ENCODE measurements at regions not wholly inside any gene's neighbourhood (a gene's known extent, or its start where the extent isn't known, plus 50 kb on each side); places are given as distances from the start of the nearest gene placed in this dataset.

- Histone ChIP-seq H3K9me3 (ENCODE audit: control insufficient read depth in 1 of 2, insufficient read depth in 1 of 2, low read depth in 1 of 2, low read length in 2 of 2) (no peaks in the 10 kb centered on the region), H2AFZ (ENCODE audit: low read depth, low read length, poor library complexity, severe bottlenecking) (no peak overlapping the region), H3K4me2 (ENCODE audit: low read length) (no peak overlapping the region), H3K4me3 (replicated peaks in 1 of 2; ENCODE audit: low read depth in 1 of 2, low read length in 2 of 2) (no peak overlapping the region), H3K79me2 (ENCODE audit: insufficient read depth, low read length) (no peaks in the 10 kb centered on the region), H3K27ac (ENCODE audit: low read depth, low read length) (no peak overlapping the region), H3K9ac (ENCODE audit: low read length) (no peak overlapping the region), H3K9me2 (ENCODE audit: insufficient read depth) (no peaks in the 10 kb centered on the region), H3K36me3 (ENCODE audit: control insufficient read depth in 1 of 2, insufficient read depth in 2 of 2, low read length in 2 of 2) (no peaks in the 10 kb centered on the region), H3K4me1 (ENCODE audit: control insufficient read depth in 1 of 2, insufficient read depth in 2 of 2, low read length in 2 of 2) (no peaks in the 10 kb centered on the region), H4K20me1 (ENCODE audit: insufficient read depth) (no peaks in the 10 kb centered on the region), H3K27me3 (ENCODE audit: insufficient read depth, low read length) (no peaks in the 10 kb centered on the region)
- BruUV-seq (replicated peaks) = no TSS peak
- ATAC-seq (no peak), DNase-seq (ENCODE audit: low read depth, low spot score) (no peak)
- ChIA-PET CTCF (no interaction called here), POLR2A (no interaction called here), RAD21 (ENCODE audit: low non-redundant PET in 1 of 2, low total read pairs in 2 of 2, uncharacterized antibody in 2 of 2, unreplicated experiment in 2 of 2) (no interaction called here)
- intact Hi-C loops (cut with micrococcal nuclease) = no loop called here
- TF ChIP-seq POLR2AphosphoS5 (IDR thresholded peaks at IDR 0.05; ENCODE audit: low read depth, low read length) = no peak
- no peak for TF ChIP-seq SP1 (IDR thresholded peaks at IDR 0.05; ENCODE audit: low read depth)
- no peak for TF ChIP-seq YY1 (IDR thresholded peaks at IDR 0.05; ENCODE audit: extremely low read depth, insufficient replicate concordance, low read depth, low read length)
- TF ChIP-seq POLR2A (IDR thresholded peaks at IDR 0.05; ENCODE audit: borderline replicate concordance, extremely low read depth, insufficient read depth, insufficient read length) = no peak
- TF ChIP-seq FOSL1 (IDR thresholded peaks at IDR 0.05; ENCODE audit: low read depth) = no peak
- no peak for TF ChIP-seq ZBTB33 (IDR thresholded peaks at IDR 0.05; ENCODE audit: extremely low read depth, insufficient replicate concordance, low read length)
- no peak for TF ChIP-seq ZNF274 (IDR thresholded peaks at IDR 0.05; ENCODE audit: low read depth, low read length)
- TF ChIP-seq MAX (IDR thresholded peaks at IDR 0.05) = no peak
- TF ChIP-seq SIN3A (IDR thresholded peaks at IDR 0.05; ENCODE audit: low read depth) = no peak
- no peak for TF ChIP-seq EZH2phosphoT487 (IDR thresholded peaks at IDR 0.05; ENCODE audit: borderline replicate concordance)
- no peak for TF ChIP-seq TCF7L2 (IDR thresholded peaks at IDR 0.05; ENCODE audit: borderline replicate concordance, extremely low read depth, insufficient read depth, insufficient read length)
- no peak for TF ChIP-seq ZFX (IDR thresholded peaks at IDR 0.05)
- no peak for TF ChIP-seq SRF (IDR thresholded peaks at IDR 0.05; ENCODE audit: low read depth)
- TF ChIP-seq CEBPB (IDR thresholded peaks at IDR 0.05; ENCODE audit: low read depth) = no peak
- TF ChIP-seq JUND (IDR thresholded peaks at IDR 0.05) = no peak
Measured at GRCh38 chr3:151675858-151676615, 57.7 kb upstream of the AADACL2 start.

Data from HCT116 (cell line).